ENCODE measurements at regions not wholly inside any gene's neighbourhood (a gene's known extent, or its start where the extent isn't known, plus 50 kb on each side); places are given as distances from the start of the nearest gene placed in this dataset.

GRCh38 chr14:104262515-104263514, 124.4 kb downstream of the KIF26A start:
- no peak overlapping the region for H3K4me3 ChIP-seq (ENCODE audit: low read depth, low read length)
- H3K27ac ChIP-seq (ENCODE audit: extremely low read depth, low read depth, low read length): no peak overlapping the region
- H3K9me3 ChIP-seq (ENCODE audit: control insufficient read depth, insufficient read depth, low read depth, low read length): no peaks in the 10 kb centered on the region
- TF ChIP-seq ZNF645 (tag by site-specific recombination; IDR thresholded peaks at IDR 0.05) (no peak), SCRT2 (tag by site-specific recombination; IDR thresholded peaks at IDR 0.05) (no peak), ZNF2 (tag by site-specific recombination; IDR thresholded peaks at IDR 0.05) (no peak), ZNF426 (tag by site-specific recombination; IDR thresholded peaks at IDR 0.05) (no peak), ZNF792 (tag by site-specific recombination; IDR thresholded peaks at IDR 0.05) (no peak), ZNF391 (tag by site-specific recombination; IDR thresholded peaks at IDR 0.05; ENCODE audit: borderline replicate concordance, low read depth) (no peak), ZNF837 (tag by site-specific recombination; IDR thresholded peaks at IDR 0.05) (no peak), ZNF132 (tag by site-specific recombination; IDR thresholded peaks at IDR 0.05; ENCODE audit: borderline replicate concordance) (no peak), ZNF121 (tag by site-specific recombination; IDR thresholded peaks at IDR 0.05) (no peak)
- TF ChIP-seq, protein P1, sequence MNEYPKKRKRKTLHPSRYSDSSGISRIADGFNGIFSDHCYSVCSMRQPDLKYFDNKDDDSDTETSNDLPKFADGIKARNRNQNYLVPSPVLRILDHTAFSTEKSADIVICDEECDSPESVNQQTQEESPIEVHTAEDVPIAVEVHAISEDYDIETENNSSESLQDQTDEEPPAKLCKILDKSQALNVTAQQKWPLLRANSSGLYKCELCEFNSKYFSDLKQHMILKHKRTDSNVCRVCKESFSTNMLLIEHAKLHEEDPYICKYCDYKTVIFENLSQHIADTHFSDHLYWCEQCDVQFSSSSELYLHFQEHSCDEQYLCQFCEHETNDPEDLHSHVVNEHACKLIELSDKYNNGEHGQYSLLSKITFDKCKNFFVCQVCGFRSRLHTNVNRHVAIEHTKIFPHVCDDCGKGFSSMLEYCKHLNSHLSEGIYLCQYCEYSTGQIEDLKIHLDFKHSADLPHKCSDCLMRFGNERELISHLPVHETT (tag by site-specific recombination; IDR thresholded peaks at IDR 0.05): no peak
- no peaks in the 10 kb centered on the region for H3K4me1 ChIP-seq (ENCODE audit: control insufficient read depth, insufficient read depth, low read length)
- ChIA-PET CTCF (no interaction called here), POLR2A (no interaction called here)
- no peaks in the 10 kb centered on the region for H3K36me3 ChIP-seq (ENCODE audit: control insufficient read depth in 2 of 2, insufficient read depth in 1 of 2, low read length in 2 of 2)

DNA sequence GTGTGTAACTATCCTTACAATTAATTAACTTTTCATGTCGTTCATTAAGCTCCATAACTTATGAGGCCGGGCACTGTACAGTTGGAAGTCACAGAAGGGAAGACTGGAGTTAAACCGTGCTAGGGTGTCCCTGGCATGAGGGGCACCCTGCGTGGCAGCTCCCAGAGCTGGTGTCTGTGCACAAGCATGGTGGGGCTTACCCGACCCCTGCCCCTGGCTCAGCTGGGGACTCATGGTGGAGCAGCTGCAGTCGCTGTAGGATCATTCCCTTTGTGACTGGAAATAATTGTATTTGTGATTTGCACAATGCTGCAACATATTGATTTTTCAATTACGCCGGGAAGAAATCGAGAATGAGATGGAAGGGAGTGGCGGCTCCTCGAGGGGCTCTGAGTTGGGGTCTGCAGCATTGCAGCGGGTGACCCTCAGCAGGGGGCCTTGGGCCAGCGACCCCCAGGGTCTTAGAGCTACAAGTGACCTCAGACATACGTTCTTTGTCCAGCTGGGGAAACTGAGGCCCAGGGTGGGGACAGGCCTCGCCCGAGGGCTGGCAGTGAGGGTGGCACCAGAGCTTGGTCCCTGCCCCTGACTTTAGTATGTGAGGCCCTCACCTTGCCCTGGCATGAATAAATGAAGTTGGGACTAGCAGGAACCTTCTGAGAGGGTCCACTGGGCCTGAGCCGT, 125.4 kb downstream of the KIF26A start:
- no peaks in the 10 kb centered on the region for H3K36me3 ChIP-seq (ENCODE audit: control insufficient read depth in 2 of 2, insufficient read depth in 1 of 2, low read length in 2 of 2)
- no peak for TF ChIP-seq ZFP37 (tag by site-specific recombination; IDR thresholded peaks at IDR 0.05)
- TF ChIP-seq ZNF530 (tag by site-specific recombination; IDR thresholded peaks at IDR 0.05; ENCODE audit: low read depth): no peak
- TF ChIP-seq MYNN (tag by site-specific recombination; IDR thresholded peaks at IDR 0.05; ENCODE audit: borderline replicate concordance): no peak
- TF ChIP-seq ZNF391 (tag by site-specific recombination; IDR thresholded peaks at IDR 0.05; ENCODE audit: borderline replicate concordance, low read depth): no peak
- TF ChIP-seq SETDB1 (IDR thresholded peaks at IDR 0.05; ENCODE audit: insufficient read length, low read length): no peak
- no peak for TF ChIP-seq TRIM28 (IDR thresholded peaks at IDR 0.05; ENCODE audit: borderline replicate concordance, low read length)
- TF ChIP-seq OVOL3 (tag by site-specific recombination; IDR thresholded peaks at IDR 0.05): no peak
- TF ChIP-seq ZNF521 (tag by site-specific recombination; IDR thresholded peaks at IDR 0.05): no peak
- no peak for TF ChIP-seq ZBTB49 (tag by site-specific recombination; IDR thresholded peaks at IDR 0.05; ENCODE audit: low read depth)
- no peak for TF ChIP-seq ZNF626 (tag by site-specific recombination; IDR thresholded peaks at IDR 0.05)
- TF ChIP-seq ZNF707 (tag by site-specific recombination; IDR thresholded peaks at IDR 0.05): no peak
- TF ChIP-seq ZNF571 (tag by site-specific recombination; IDR thresholded peaks at IDR 0.05): no peak
- TF ChIP-seq MZF1 (tag by site-specific recombination; IDR thresholded peaks at IDR 0.05; ENCODE audit: borderline replicate concordance): no peak
- TF ChIP-seq, protein P2, sequence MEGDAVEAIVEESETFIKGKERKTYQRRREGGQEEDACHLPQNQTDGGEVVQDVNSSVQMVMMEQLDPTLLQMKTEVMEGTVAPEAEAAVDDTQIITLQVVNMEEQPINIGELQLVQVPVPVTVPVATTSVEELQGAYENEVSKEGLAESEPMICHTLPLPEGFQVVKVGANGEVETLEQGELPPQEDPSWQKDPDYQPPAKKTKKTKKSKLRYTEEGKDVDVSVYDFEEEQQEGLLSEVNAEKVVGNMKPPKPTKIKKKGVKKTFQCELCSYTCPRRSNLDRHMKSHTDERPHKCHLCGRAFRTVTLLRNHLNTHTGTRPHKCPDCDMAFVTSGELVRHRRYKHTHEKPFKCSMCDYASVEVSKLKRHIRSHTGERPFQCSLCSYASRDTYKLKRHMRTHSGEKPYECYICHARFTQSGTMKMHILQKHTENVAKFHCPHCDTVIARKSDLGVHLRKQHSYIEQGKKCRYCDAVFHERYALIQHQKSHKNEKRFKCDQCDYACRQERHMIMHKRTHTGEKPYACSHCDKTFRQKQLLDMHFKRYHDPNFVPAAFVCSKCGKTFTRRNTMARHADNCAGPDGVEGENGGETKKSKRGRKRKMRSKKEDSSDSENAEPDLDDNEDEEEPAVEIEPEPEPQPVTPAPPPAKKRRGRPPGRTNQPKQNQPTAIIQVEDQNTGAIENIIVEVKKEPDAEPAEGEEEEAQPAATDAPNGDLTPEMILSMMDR (tag by site-specific recombination; IDR thresholded peaks at IDR 0.05): no peak
- no peak for TF ChIP-seq ZNF768 (tag by site-specific recombination; IDR thresholded peaks at IDR 0.05)
- TF ChIP-seq ZNF311 (tag by site-specific recombination; IDR thresholded peaks at IDR 0.05; ENCODE audit: borderline replicate concordance): no peak
- TF ChIP-seq BCL11A (tag by site-specific recombination; IDR thresholded peaks at IDR 0.05; ENCODE audit: low read depth): no peak
- no peak for TF ChIP-seq ZNF223 (tag by site-specific recombination; IDR thresholded peaks at IDR 0.05)
- no peak for TF ChIP-seq ZNF837 (tag by site-specific recombination; IDR thresholded peaks at IDR 0.05)
- ChIA-PET POLR2A (no interaction called here), CTCF (no interaction called here)
- no peak overlapping the region for H3K27ac ChIP-seq (ENCODE audit: extremely low read depth, low read depth, low read length)
- no peaks in the 10 kb centered on the region for H3K4me1 ChIP-seq (ENCODE audit: control insufficient read depth, insufficient read depth, low read length)
- H3K4me3 ChIP-seq (ENCODE audit: low read depth, low read length): no peak overlapping the region
- no peaks in the 10 kb centered on the region for H3K9me3 ChIP-seq (ENCODE audit: control insufficient read depth, insufficient read depth, low read depth, low read length)

Data from HEK293 (cell line).